GM13977 (cell line): ENCODE measurements at regions not wholly inside any gene's neighbourhood (a gene's known extent, or its start where the extent isn't known, plus 50 kb on each side); places are given as distances from the start of the nearest gene placed in this dataset.

Experiments used
- DNase-seq: peaks from one replicate; pipeline ENCODE4 v3.0.0; 2012; ENCODE audit warnings: low spot score
- in situ Hi-C: fragments of 300-500 bp; cut with MboI; formaldehyde crosslinking; loops from one replicate; pipeline ENCODE4 v1.12.0; 2022; ENCODE audit warnings: low sequenced_read_pairs, low pct_unique_long_range_greater_than_20kb, mixed read lengths, inconsistent platforms; ENCODE audit not compliant: unreplicated experiment
- TF ChIP-seq, protein P1 (sequence below): IDR thresholded peaks from 2 replicates; pipeline ENCODE4 v1.5.1; 2012; ENCODE audit warnings: mild to moderate bottlenecking, control low read depth; ENCODE audit not compliant: insufficient read depth; ENCODE audit errors: extremely low read depth, missing control alignments

DNA sequence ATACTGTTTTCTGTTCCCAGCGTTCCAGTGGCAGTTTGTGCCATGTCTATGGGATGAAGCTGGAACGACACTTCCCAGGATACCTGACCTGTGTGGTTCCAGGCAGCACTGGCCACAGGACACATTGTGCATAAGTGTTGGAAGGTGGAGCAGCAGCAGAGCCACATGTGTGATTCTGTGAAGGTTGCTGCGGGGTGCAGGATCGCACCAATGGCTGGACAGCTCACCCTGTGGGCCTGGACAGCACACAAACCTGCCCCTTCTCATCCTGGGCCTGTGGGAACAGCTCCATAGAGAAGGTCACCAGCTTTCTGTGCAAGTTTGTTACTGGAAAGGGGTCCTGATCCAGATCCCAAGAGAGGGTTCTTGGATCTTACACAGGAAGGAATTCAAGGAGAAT is 252.2 kb upstream of the RAB6C start:
- DNase-seq = no peak
- in situ Hi-C loops = no loop called here
- TF ChIP-seq, protein P1, sequence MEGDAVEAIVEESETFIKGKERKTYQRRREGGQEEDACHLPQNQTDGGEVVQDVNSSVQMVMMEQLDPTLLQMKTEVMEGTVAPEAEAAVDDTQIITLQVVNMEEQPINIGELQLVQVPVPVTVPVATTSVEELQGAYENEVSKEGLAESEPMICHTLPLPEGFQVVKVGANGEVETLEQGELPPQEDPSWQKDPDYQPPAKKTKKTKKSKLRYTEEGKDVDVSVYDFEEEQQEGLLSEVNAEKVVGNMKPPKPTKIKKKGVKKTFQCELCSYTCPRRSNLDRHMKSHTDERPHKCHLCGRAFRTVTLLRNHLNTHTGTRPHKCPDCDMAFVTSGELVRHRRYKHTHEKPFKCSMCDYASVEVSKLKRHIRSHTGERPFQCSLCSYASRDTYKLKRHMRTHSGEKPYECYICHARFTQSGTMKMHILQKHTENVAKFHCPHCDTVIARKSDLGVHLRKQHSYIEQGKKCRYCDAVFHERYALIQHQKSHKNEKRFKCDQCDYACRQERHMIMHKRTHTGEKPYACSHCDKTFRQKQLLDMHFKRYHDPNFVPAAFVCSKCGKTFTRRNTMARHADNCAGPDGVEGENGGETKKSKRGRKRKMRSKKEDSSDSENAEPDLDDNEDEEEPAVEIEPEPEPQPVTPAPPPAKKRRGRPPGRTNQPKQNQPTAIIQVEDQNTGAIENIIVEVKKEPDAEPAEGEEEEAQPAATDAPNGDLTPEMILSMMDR = no peak

- no peak for DNase-seq
- TF ChIP-seq, protein P1 = no peak
- in situ Hi-C loops = no loop called here
Observed at GRCh38 chr2:129728035-129728972, 251.2 kb upstream of the RAB6C start.

DNA sequence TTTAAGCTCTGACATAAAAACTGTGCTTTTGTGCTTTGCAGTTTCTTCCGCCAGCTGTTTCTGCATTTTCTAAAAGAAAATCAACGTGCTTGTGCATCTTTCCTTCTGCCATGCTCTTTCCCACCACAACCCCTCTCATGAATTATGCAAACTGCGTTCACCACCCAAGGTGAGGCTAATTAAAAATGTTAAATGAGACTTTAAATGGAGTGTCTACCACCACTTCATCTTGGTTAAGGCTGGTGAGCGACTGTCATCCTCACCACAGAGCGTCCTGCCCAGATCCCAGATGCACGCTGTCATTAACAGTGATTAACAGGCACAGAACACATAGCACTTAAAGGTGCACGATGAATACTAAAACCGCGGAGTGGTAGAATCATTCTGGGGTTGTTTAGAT is 250.5 kb upstream of the RAB6C start:
- no peak for DNase-seq
- in situ Hi-C loops = no loop called here
- TF ChIP-seq, protein P1 = no peak

- in situ Hi-C loops = no loop called here
- TF ChIP-seq, protein P1 = no peak
- DNase-seq = no peak
Observed at GRCh38 chr2:129729646-129730045, 249.8 kb upstream of the RAB6C start.

GRCh38 chr2:129730979-129731378 is 248.5 kb upstream of the RAB6C start:
- DNase-seq = no peak
- TF ChIP-seq, protein P1 = no peak
- in situ Hi-C loops = no loop called here

GRCh38 chr2:129731907-129732629 is 247.4 kb upstream of the RAB6C start:
- in situ Hi-C loops = no loop called here
- TF ChIP-seq, protein P1 = no peak
- DNase-seq = no peak
